WTC11 (cell line): ENCODE measurements at regions not wholly inside any gene's neighbourhood (a gene's known extent, or its start where the extent isn't known, plus 50 kb on each side); places are given as distances from the start of the nearest gene placed in this dataset.

Experiments
- ESRRA ChIP-seq: sonication (generic); formaldehyde crosslinking; IDR thresholded peaks from 2 replicates; pipeline ENCODE4 v1.8.1; 2022; ENCODE audit warnings: mild to moderate bottlenecking, missing genetic modification reagents, borderline replicate concordance
- KAT7 ChIP-seq: sonication (generic); formaldehyde crosslinking; IDR thresholded peaks from 2 replicates; pipeline ENCODE4 v1.8.1; 2023; ENCODE audit warnings: missing genetic modification reagents, mild to moderate bottlenecking, borderline replicate concordance
- SMAD3 ChIP-seq: sonication (generic); formaldehyde crosslinking; IDR thresholded peaks from 2 replicates; pipeline ENCODE4 v1.8.0; 2022; ENCODE audit warnings: missing genetic modification reagents, mild to moderate bottlenecking, borderline replicate concordance
- TF ChIP-seq, protein P1 (sequence below): sonication (generic); formaldehyde crosslinking; IDR thresholded peaks from 2 replicates; pipeline ENCODE4 v1.8.0; 2023; ENCODE audit warnings: mild to moderate bottlenecking, missing genetic modification reagents
- TF ChIP-seq, protein P2 (sequence below): fragments of 200-600 bp; IDR thresholded peaks from 2 replicates; pipeline ENCODE4 v1.8.0; 2022; ENCODE audit warnings: antibody characterized with exemption
- TF ChIP-seq, protein P3 (sequence below): sonication (generic); formaldehyde crosslinking; IDR thresholded peaks from 2 replicates; pipeline ENCODE4 v1.8.1; 2022; ENCODE audit warnings: mild to moderate bottlenecking, missing genetic modification reagents, moderate library complexity, borderline replicate concordance
- TF ChIP-seq, protein P4 (sequence below): sonication (generic); formaldehyde crosslinking; IDR thresholded peaks from 2 replicates; pipeline ENCODE4 v1.8.0; 2022; ENCODE audit warnings: mild to moderate bottlenecking, missing genetic modification reagents
- TF ChIP-seq, protein P5 (sequence below): sonication (generic); formaldehyde crosslinking; IDR thresholded peaks from 2 replicates; pipeline ENCODE4 v1.8.0; 2022; ENCODE audit warnings: mild to moderate bottlenecking, missing genetic modification reagents

DNA sequence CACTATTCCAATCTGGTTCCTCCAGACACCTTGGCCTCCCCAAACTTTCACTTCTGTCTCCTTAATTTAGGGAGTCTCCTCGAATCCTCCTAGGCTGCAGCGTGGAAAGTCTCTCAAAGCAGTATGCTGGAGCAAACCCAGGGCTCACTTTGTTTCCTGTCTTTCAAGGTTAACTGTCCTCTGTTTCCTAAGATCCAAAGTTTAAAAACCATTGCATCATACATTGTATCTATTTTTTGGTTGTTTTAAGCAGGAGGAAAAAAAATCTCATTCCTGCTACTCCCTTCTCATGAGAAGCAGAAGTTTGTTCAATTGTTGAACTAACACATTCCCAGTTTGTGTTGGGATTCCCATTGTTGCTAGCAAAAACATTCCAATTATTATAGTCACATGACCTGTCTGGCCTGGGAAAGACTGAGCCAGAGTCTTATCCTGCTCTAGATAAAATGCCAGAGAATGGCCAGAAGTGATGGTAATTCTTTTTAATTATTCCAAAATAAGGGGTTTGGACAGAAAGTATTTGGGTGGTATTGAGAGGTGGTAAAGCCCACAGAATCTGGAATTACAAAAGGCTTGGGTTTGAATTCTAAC, 67.3 kb downstream of the HSPB8 start:
- TF ChIP-seq, protein P1, sequence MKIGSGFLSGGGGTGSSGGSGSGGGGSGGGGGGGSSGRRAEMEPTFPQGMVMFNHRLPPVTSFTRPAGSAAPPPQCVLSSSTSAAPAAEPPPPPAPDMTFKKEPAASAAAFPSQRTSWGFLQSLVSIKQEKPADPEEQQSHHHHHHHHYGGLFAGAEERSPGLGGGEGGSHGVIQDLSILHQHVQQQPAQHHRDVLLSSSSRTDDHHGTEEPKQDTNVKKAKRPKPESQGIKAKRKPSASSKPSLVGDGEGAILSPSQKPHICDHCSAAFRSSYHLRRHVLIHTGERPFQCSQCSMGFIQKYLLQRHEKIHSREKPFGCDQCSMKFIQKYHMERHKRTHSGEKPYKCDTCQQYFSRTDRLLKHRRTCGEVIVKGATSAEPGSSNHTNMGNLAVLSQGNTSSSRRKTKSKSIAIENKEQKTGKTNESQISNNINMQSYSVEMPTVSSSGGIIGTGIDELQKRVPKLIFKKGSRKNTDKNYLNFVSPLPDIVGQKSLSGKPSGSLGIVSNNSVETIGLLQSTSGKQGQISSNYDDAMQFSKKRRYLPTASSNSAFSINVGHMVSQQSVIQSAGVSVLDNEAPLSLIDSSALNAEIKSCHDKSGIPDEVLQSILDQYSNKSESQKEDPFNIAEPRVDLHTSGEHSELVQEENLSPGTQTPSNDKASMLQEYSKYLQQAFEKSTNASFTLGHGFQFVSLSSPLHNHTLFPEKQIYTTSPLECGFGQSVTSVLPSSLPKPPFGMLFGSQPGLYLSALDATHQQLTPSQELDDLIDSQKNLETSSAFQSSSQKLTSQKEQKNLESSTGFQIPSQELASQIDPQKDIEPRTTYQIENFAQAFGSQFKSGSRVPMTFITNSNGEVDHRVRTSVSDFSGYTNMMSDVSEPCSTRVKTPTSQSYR, result no peak
- TF ChIP-seq ESRRA (CRISPR knock-in tag), result no peak
- TF ChIP-seq, protein P2, sequence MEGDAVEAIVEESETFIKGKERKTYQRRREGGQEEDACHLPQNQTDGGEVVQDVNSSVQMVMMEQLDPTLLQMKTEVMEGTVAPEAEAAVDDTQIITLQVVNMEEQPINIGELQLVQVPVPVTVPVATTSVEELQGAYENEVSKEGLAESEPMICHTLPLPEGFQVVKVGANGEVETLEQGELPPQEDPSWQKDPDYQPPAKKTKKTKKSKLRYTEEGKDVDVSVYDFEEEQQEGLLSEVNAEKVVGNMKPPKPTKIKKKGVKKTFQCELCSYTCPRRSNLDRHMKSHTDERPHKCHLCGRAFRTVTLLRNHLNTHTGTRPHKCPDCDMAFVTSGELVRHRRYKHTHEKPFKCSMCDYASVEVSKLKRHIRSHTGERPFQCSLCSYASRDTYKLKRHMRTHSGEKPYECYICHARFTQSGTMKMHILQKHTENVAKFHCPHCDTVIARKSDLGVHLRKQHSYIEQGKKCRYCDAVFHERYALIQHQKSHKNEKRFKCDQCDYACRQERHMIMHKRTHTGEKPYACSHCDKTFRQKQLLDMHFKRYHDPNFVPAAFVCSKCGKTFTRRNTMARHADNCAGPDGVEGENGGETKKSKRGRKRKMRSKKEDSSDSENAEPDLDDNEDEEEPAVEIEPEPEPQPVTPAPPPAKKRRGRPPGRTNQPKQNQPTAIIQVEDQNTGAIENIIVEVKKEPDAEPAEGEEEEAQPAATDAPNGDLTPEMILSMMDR, result no peak
- TF ChIP-seq KAT7 (CRISPR knock-in tag), result no peak
- no peak for TF ChIP-seq SMAD3
- TF ChIP-seq, protein P3, sequence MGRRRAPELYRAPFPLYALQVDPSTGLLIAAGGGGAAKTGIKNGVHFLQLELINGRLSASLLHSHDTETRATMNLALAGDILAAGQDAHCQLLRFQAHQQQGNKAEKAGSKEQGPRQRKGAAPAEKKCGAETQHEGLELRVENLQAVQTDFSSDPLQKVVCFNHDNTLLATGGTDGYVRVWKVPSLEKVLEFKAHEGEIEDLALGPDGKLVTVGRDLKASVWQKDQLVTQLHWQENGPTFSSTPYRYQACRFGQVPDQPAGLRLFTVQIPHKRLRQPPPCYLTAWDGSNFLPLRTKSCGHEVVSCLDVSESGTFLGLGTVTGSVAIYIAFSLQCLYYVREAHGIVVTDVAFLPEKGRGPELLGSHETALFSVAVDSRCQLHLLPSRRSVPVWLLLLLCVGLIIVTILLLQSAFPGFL (CRISPR knock-in tag), result no peak
- TF ChIP-seq, protein P4, sequence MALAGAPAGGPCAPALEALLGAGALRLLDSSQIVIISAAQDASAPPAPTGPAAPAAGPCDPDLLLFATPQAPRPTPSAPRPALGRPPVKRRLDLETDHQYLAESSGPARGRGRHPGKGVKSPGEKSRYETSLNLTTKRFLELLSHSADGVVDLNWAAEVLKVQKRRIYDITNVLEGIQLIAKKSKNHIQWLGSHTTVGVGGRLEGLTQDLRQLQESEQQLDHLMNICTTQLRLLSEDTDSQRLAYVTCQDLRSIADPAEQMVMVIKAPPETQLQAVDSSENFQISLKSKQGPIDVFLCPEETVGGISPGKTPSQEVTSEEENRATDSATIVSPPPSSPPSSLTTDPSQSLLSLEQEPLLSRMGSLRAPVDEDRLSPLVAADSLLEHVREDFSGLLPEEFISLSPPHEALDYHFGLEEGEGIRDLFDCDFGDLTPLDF (CRISPR knock-in tag), result no peak
- TF ChIP-seq, protein P5, sequence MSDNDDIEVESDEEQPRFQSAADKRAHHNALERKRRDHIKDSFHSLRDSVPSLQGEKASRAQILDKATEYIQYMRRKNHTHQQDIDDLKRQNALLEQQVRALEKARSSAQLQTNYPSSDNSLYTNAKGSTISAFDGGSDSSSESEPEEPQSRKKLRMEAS, result no peak
